Prostate gland (tissue), 2 donors: ENCODE measurements at regions not wholly inside any gene's neighbourhood (a gene's known extent, or its start where the extent isn't known, plus 50 kb on each side); places are given as distances from the start of the nearest gene placed in this dataset.

Source experiments
- POLR2A ChIP-seq: fragments of 450-650 bp; IDR thresholded peaks from one replicate; pipeline ENCODE4 v1.6.1; 2016; ENCODE audit warnings: antibody characterized with exemption, mild to moderate bottlenecking
- TF ChIP-seq, protein P1 (sequence below), 4 experiments: fragments of 200-600 bp in 2 of 4; fragments of 450-650 bp in 2 of 4; sonication (generic) in 2 of 4; IDR thresholded peaks; 1 replicate in 3 of 4; 2 replicates in 1 of 4; pipeline ENCODE4 v1.5.1; 2016 to 2019; ENCODE audit warnings: antibody characterized with exemption in 4 of 4, mild to moderate bottlenecking in 2 of 4, moderate library complexity in 2 of 4

DNA sequence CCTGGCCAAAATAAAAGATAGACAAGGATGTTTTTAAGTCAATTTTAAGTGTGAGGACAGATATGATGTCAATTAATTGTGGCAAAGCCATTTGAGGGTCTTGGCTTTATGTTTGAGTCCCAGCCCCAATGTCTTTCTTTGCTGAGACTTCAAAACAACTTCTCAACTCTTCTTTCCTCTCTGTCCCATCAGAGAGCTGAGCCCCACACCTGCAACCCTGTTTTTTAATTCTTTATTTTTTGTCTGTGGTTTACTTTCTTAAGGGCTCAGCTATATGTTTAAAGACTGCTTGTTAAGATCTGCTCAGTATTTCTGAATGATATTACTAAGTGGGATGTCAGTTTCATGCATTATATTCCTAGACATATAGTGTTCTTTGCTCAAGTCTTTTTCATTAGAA lies 164.3 kb downstream of the HS3ST1 start:
- TF ChIP-seq, protein P1, sequence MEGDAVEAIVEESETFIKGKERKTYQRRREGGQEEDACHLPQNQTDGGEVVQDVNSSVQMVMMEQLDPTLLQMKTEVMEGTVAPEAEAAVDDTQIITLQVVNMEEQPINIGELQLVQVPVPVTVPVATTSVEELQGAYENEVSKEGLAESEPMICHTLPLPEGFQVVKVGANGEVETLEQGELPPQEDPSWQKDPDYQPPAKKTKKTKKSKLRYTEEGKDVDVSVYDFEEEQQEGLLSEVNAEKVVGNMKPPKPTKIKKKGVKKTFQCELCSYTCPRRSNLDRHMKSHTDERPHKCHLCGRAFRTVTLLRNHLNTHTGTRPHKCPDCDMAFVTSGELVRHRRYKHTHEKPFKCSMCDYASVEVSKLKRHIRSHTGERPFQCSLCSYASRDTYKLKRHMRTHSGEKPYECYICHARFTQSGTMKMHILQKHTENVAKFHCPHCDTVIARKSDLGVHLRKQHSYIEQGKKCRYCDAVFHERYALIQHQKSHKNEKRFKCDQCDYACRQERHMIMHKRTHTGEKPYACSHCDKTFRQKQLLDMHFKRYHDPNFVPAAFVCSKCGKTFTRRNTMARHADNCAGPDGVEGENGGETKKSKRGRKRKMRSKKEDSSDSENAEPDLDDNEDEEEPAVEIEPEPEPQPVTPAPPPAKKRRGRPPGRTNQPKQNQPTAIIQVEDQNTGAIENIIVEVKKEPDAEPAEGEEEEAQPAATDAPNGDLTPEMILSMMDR (IDR thresholded peaks at IDR 0.05): no peak
- TF ChIP-seq POLR2A: no peak
